ENCODE measurements at regions not wholly inside any gene's neighbourhood (a gene's known extent, or its start where the extent isn't known, plus 50 kb on each side); places are given as distances from the start of the nearest gene placed in this dataset.

GRCh38 chr13:85535316-85536084 is 263.7 kb downstream of the SLITRK6 start:
- DNase-seq = no peak

- no peak for DNase-seq
These were observed 265.3 kb downstream of the SLITRK6 start for GRCh38 chr13:85533911-85534310.

GRCh38 chr13:85529218-85529594 is 270.0 kb downstream of the SLITRK6 start:
- no peak for DNase-seq

- no peak for DNase-seq
These were observed 270.6 kb downstream of the SLITRK6 start for GRCh38 chr13:85528491-85529217.

GRCh38 chr13:85527316-85527715 is 271.9 kb downstream of the SLITRK6 start:
- no peak for DNase-seq

GRCh38 chr13:85525411-85525810 is 273.8 kb downstream of the SLITRK6 start:
- no peak for DNase-seq

- no peak for DNase-seq
These were observed 277.6 kb downstream of the SLITRK6 start for GRCh38 chr13:85521657-85522056.

- DNase-seq = no peak
These were observed 278.8 kb downstream of the SLITRK6 start for GRCh38 chr13:85520445-85520844.

- no peak for DNase-seq
These were observed 279.9 kb downstream of the SLITRK6 start for GRCh38 chr13:85519363-85519762.

- no peak for DNase-seq
These were observed 286.8 kb downstream of the SLITRK6 start for GRCh38 chr13:85512421-85512820.

- DNase-seq = no peak
These were observed 289.7 kb downstream of the SLITRK6 start for GRCh38 chr13:85509512-85509911.

- no peak for DNase-seq
These were observed 290.4 kb downstream of the SLITRK6 start for GRCh38 chr13:85508683-85509329.

- no peak for DNase-seq
These were observed 295.4 kb downstream of the SLITRK6 start for GRCh38 chr13:85503797-85504196.

- no peak for DNase-seq
These were observed 297.6 kb downstream of the SLITRK6 start for GRCh38 chr13:85501616-85502015.

- DNase-seq = no peak
These were observed 298.4 kb downstream of the SLITRK6 start for GRCh38 chr13:85500696-85501256.

- DNase-seq = no peak
These were observed 300.4 kb downstream of the SLITRK6 start for GRCh38 chr13:85498774-85499173.

GRCh38 chr13:85497652-85498051 is 301.6 kb downstream of the SLITRK6 start:
- no peak for DNase-seq

- DNase-seq = no peak
These were observed 306.9 kb downstream of the SLITRK6 start for GRCh38 chr13:85492283-85492682.

- no peak for DNase-seq
These were observed 312.6 kb downstream of the SLITRK6 start for GRCh38 chr13:85486663-85487062.

- DNase-seq = no peak
These were observed 326.1 kb downstream of the SLITRK6 start for GRCh38 chr13:85473144-85473543.

GRCh38 chr13:85469320-85469719 is 329.9 kb downstream of the SLITRK6 start:
- DNase-seq = no peak

- DNase-seq = no peak
These were observed 336.3 kb downstream of the SLITRK6 start for GRCh38 chr13:85462792-85463425.

- DNase-seq = no peak
These were observed 337.6 kb downstream of the SLITRK6 start for GRCh38 chr13:85461621-85462020.

Data from SIG-M5 (cell line).